Tibial nerve (tissue), 4 donors: ENCODE measurements at regions not wholly inside any gene's neighbourhood (a gene's known extent, or its start where the extent isn't known, plus 50 kb on each side); places are given as distances from the start of the nearest gene placed in this dataset.

Experiments used
- EP300 ChIP-seq, 2 donors: sonication (generic); formaldehyde crosslinking; IDR thresholded peaks; one replicate each; pipeline ENCODE4 v1.6.1; 2017; ENCODE audit warnings: antibody characterized with exemption in 2 of 2, mild to moderate bottlenecking in 1 of 2
- POLR2A ChIP-seq, 2 donors: fragments of 450-650 bp; IDR thresholded peaks; one replicate each; pipeline ENCODE4 v1.6.1; 2017; ENCODE audit warnings: antibody characterized with exemption in 2 of 2, mild to moderate bottlenecking in 2 of 2, moderate library complexity in 2 of 2
- TF ChIP-seq, protein P1 (sequence below), 5 experiments: fragments of 200-600 bp in 3 of 5; fragments of 450-650 bp in 2 of 5; sonication (generic) in 3 of 5; IDR thresholded peaks; one replicate each; pipeline ENCODE4 v1.5.1; 2016 to 2019; ENCODE audit warnings: antibody characterized with exemption in 5 of 5, mild to moderate bottlenecking in 3 of 5, moderate library complexity in 2 of 5

- TF ChIP-seq POLR2A (IDR thresholded peaks at IDR 0.05) (no peak), EP300 (IDR thresholded peaks at IDR 0.05) (no peak)
- TF ChIP-seq, protein P1, sequence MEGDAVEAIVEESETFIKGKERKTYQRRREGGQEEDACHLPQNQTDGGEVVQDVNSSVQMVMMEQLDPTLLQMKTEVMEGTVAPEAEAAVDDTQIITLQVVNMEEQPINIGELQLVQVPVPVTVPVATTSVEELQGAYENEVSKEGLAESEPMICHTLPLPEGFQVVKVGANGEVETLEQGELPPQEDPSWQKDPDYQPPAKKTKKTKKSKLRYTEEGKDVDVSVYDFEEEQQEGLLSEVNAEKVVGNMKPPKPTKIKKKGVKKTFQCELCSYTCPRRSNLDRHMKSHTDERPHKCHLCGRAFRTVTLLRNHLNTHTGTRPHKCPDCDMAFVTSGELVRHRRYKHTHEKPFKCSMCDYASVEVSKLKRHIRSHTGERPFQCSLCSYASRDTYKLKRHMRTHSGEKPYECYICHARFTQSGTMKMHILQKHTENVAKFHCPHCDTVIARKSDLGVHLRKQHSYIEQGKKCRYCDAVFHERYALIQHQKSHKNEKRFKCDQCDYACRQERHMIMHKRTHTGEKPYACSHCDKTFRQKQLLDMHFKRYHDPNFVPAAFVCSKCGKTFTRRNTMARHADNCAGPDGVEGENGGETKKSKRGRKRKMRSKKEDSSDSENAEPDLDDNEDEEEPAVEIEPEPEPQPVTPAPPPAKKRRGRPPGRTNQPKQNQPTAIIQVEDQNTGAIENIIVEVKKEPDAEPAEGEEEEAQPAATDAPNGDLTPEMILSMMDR (IDR thresholded peaks at IDR 0.05): no peak
Measured at GRCh38 chrY:8051340-8051739, 1139.8 kb upstream of the AMELY start.
